Heart left ventricle (tissue), 13 donors: ENCODE measurements at regions not wholly inside any gene's neighbourhood (a gene's known extent, or its start where the extent isn't known, plus 50 kb on each side); places are given as distances from the start of the nearest gene placed in this dataset.

ENCODE experiments used
- CTCF ChIP-seq, 12 donors: fragments of 200-600 bp; sonication (generic) in 4 of 12; IDR thresholded peaks; one replicate each; pipeline versions ENCODE4 v1.5.0 to v1.8.0; 2018 to 2022; ENCODE audit warnings: antibody characterized with exemption in 12 of 12, mild to moderate bottlenecking in 5 of 12
- POLR2A ChIP-seq, 2 donors: fragments of 450-650 bp; IDR thresholded peaks; one replicate each; pipeline ENCODE4 v1.6.1; 2017; ENCODE audit warnings: antibody characterized with exemption in 2 of 2, mild to moderate bottlenecking in 2 of 2, moderate library complexity in 2 of 2
- donor health status: ischemic (EF 13 %, LVEDD 7.1; RV severe dilation, severe dysfunction).
- donor health status: DM: no; HTN: yes; CAD: no.
- donor health status: DM: no; HTN: no; CAD: no.
- donor health status: ischemic (EF 25% LVEDD 6.9; RV normal size, moderate dysfunction).
- donor health status: ischemic (EF 25% LVEDD 5.7; RV mildly dilated, moderate dysfunction).
- donor health status: ischemic (EF 35%, LVEDD 5.7; RV mildly dilated, moderate dysfunction).
- donor health status: nonischemic (EF 11% LVEDD 7.7; RV severe dilation, severe dysfunction).
- donor health status: DM: yes; HTN: yes; CAD: no.
- donor health status: PGD.
- donor health status: ischemic (EF 29% LVEDD 5.4; RV normal size, mild dysfunction).
- donor health status: nonischemic (EF 23%, LVEDD 6.1; RV moderate dilation, normal function).

DNA sequence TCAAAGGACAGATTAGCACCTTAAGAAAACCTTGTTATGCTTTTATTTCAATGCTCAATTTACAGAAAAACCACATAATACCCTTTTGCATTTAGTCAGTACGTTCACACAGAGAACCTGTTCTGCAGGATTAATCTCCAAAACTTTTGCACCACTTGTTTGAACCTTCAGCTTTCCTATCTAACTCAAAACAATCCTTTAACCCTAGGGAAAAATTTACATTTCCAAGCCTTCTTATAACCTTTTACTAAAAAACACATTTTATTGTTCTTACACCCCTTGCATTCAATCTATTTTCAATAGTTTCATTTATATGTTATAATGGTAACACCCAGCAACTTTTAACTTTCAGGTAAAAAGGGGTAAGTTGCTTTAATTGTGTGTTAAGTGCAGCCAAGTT, 952.5 kb upstream of the CNTN5 start:
- no peak for TF ChIP-seq POLR2A (IDR thresholded peaks at IDR 0.05)
- no peak for TF ChIP-seq CTCF (IDR thresholded peaks at IDR 0.05)
